NCI-H1417 treated with DMSO at 0.1 percent for 48 hours (cell line): ENCODE measurements at regions not wholly inside any gene's neighbourhood (a gene's known extent, or its start where the extent isn't known, plus 50 kb on each side); places are given as distances from the start of the nearest gene placed in this dataset.

ENCODE experiments used
- DNase-seq: peaks from one replicate; lab custom pipeline; 2025; lab: John Stamatoyannopoulos, UW

DNA sequence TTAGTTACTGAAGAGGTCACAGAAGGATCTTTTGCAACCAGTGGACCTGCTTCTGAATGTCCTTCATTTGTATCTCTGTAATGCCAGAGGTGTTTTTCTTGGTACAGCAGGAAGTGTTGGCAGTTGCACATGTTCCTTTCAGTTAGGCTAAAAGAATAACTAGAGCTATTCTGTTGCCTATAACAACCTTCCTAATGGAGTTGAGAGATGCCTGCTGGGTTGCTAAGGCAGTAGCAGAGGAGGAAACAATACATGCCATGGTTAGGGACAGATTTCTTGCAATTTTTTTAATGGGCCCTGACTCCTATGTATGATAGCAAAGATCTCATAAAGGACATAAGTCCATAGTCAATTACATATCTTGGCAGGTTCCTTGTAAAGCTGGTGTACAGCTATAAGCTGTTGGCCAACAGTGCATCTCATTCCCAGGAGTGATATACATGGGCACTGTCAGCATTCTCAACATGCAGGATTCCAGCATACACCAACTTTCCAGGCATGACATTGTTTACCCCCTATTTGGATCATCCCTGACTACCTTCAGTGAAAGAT, 556.6 kb downstream of the CCER1 start:
- DNase-seq: no peak

DNA sequence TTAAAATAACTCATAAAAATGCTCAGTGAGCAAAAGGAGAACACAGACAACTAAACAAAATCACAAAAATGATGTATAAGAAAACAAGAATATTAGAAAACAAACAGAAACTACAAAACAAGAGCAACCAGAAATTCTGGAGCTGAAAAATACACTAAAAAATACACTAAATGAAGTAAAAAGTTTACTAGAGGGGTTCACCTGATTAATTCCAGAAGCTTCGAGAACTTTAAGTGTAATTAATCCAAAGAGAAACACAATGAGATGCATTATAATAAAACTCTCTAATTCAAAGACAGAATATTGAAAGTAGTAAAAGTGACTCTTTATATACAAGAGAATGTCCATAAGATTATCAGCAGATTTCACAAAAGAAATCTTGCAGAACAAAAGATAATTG, 558.4 kb downstream of the CCER1 start:
- no peak for DNase-seq

DNA sequence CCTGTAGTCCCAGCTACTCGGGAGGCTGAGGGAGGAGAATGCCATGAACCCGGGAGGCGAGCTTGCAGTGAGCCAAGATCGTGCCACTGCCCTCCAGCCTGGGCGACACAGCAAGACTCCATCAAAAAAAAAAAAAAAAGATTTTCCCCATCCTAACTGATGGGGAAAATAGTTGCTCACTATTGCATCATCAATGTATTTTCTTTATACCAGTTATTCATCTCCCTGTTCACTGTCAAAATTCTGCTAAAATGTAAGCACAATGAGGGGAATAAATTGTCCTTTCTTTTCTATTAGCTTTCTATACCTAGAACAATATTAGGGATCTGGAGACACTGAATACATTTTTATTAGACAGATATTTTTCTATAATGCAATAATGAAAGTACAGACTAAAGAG, 561.3 kb downstream of the CCER1 start:
- no peak for DNase-seq

DNA sequence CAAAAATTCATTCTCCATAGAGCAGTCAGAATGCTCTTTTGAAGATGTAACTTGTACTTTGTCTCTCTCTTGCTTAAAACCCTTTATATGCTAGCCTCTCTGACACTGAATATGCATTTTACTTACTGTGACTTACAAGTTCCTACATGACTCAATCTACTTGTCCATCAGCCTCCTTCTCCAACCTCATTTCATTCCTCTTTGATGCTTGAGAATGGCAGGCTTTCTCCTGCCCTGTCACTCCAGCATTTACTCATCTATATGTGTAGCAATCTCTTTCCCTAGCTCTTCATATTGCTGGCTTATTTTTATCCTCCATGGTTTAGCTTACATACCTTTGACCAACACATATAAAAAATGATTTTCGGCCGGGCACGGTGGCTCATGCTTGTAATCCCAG, 561.9 kb downstream of the CCER1 start:
- DNase-seq: no peak

DNA sequence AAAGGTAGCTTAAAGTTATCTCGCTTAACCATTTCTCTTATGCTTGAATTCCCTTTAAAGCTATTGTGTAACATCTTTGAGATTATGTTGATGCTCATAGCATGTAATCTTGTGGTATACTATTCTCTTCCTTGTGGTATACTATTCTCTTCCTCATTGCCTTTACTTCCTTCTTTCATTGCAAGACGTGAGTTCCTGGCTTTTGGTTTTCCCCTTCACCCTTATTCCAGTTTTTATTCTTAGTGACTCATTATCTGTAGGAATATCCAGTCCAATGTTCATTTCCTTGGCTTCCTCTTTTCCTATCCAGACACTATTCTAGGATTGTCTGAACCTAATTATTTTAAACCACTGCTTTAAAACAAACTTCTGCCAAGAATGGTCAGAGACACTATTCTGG, 564.0 kb downstream of the CCER1 start:
- no peak for DNase-seq

DNA sequence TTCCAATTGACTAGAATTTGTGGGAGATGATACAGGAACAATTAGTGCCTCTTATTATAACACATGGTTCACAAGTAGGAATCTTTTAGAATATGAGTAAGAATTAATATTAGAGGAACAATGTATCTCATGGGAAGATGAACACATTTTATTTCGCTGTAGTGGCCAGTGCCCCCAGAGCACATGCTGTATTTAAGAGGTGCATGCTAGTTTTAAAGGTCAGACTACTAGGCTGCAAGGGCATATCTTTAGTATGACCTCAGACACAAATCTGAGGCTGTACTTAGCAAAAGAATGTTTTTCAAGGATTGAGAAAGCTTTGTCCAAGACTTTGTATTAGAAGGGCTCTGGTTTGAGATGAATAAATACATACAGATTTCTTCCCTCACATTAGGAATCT, 586.9 kb downstream of the CCER1 start:
- DNase-seq: no peak

DNA sequence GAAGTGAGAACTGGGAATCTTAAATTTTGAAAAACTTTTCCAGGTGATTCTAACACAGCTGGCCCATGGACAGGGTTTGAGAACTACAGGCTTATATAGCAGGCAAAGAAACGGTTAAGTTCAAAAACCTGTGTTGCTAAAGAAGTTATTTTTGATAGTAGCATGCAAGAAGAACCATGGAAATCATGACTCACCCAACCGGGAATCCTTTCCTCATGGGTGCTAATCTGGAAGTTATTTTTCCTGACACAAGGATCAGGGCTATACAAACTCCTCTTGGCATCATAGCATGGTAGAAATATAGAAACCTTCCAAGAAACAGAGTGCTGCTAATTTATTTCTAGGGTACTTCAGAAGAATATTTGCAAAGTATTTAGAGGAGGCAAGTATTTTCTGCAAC, 588.7 kb downstream of the CCER1 start:
- DNase-seq: no peak

DNA sequence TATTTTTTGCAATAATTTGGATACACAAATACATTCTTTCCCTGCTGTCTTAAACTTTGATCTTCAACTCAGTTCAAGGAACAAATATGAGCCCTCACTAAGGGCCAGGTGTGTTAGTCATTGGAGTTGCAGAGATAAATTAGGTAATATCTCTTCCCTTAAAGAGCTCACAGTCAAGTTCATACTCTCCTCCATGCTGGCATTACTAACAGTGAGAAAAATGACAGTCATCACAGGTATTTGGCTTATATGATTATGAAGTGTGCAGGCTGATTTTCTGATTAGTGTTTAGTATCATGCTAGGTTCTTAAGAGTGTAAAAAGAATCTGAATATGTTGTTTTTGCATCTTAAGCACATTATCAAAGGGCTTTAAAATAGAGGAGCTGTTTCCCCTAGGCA, 594.7 kb downstream of the CCER1 start:
- DNase-seq: no peak

DNA sequence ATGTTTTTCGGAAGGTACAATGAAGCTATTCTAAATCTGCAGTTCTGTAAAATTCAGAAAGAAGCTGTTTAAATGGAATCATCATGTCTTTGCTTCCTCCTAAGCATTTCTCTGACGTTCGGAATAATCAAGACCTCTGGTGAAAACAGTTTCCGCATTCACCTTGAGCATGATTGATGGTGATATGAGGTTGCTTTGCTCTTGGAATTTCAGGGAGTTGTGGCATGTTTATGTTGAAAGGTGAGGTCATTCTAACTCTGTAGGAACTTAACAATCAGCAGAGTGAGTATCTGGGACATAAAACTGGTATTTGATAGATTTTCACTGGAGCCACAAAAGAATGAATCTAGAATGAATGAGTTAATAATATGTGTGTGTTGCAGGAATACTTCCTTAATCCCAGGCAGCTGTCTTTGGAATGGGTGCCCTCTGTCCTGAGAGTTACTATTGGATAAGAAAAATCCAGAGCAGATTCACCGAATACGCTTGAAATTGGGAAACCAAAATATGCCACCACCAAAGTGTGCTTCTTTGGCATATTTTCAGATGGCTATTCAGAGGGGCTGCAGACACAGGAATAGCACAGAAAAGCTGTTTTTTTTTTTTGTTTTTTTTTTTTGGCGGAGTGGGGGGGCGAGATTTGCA, 599.1 kb downstream of the CCER1 start:
- no peak for DNase-seq

DNA sequence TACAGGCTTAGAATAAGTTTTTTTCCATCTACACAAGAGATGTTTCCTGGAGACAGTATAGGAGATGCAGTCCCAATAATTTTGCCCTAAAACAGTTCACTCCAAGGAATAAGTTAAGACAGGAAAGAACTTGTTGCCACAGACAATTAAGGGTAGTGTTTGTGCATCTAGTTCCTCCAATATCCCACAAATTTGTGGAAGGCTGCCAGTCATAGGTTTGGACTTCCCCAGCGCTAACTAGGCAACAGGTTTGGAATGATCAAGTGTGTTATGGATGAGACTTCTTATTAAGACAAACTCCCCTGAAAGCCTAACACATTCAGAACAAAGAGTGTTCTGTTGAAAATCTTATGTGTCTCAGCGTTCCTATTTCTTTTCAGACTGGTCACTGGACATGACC, 611.0 kb downstream of the CCER1 start:
- no peak for DNase-seq

DNA sequence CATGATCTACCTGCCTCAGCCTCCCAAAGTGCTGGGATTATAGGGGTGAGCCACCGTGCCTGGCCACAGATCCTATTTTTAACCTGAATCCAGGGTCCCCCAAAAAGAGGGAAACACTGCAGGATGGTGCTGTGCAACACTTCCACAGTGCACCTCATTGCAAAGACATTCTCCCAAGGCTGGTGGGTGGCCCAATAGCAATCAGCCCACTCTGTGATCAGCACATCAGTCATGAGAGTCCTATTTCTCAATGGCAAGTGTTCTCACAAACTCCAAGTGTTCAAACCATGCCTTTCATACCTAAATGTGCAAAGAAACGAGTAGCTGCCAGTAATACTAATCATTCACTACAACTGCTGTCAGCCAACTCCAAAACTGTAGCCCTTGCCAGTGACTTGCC, 612.9 kb downstream of the CCER1 start:
- no peak for DNase-seq

DNA sequence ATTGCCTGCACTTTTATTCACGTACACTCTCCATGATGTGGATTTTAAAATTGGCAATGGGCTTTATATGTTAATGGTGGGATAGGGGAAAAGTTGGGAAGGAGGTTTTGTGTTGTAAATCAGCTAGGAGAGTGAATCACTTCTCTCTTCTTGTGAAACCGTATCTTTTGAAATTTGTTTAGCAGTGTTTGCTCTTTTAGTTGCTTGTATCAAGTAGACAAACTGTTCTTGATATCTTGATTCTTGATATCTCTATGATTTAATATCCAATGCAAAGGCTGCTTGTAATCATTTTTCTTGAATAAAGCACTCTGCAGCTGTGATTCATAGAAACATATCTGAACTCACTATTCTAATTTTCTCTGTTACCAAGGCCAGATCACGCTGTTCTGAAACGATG, 615.1 kb downstream of the CCER1 start:
- no peak for DNase-seq

DNA sequence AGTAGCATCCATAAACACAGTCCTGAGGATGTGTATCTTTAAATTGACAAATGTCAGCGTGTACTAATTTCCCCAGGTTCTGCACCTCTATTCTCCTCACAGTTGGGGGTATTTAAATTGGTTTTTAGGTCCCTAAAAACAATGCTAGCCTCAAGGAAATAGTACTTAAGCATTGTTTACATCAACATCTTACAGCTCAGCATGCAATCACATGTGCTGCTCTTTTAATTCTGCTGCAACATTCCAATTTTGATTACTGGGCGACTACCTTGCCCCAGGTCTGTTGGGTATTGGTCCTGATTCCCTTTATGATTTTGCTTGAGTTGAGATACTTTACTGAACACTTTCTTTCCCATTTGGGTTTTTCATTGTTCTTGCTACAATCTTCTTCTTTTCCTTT, 616.6 kb downstream of the CCER1 start:
- no peak for DNase-seq

DNA sequence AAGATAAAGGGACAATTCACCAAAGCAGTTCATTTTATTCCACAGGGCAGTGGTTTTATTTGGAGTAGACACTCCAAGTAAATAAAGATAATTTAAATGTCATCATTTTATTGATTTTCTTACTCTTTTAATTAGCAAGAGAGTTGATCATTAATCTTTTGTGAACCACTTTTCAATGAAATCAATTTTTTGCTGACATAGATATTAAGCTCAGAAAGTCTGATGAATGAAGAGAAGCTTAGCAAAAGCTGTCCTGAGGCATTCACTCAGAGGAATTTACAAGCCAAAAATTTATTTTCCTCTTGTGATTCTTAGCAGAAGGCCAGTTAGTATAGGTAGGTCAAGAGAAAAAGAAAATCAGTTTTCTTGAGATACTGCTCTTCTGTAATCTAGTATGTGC, 618.0 kb downstream of the CCER1 start:
- no peak for DNase-seq

DNA sequence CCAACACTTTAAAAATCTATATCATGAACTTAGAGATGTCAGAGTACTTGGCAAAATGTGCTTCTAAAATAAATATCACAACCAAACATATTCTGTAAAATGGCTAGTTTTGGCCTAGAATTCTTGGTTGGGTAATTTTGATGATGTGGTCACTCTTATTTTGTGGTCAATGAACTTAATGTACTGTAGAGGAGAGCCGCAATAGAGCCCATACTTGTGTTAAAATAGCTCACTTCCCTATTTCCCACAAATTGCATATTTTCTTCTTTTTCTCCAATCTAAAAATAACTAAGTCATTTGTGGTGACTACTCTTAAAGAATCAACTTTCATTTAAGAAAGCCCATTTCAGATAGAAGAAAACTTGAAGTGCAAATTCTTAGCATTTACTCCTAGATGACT, 619.4 kb downstream of the CCER1 start:
- DNase-seq: no peak

DNA sequence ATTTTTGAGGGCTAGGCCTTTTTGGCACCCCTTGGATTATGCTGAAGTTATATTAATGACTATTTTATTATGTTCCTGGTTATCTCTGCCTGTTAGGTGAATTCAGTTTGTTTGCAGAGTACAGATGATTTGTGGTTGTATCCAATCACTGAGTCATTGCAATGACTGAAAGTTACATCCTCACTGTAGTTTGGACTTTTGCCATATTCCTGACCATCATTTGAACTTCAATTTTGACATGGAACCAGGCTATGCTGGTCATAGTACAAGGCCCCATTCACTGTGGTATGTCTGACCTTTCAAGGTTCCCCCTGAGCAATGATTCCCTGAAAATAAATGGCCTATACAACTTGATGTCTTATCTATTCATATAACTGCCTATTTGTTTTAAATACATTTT, 621.0 kb downstream of the CCER1 start:
- DNase-seq: no peak

DNA sequence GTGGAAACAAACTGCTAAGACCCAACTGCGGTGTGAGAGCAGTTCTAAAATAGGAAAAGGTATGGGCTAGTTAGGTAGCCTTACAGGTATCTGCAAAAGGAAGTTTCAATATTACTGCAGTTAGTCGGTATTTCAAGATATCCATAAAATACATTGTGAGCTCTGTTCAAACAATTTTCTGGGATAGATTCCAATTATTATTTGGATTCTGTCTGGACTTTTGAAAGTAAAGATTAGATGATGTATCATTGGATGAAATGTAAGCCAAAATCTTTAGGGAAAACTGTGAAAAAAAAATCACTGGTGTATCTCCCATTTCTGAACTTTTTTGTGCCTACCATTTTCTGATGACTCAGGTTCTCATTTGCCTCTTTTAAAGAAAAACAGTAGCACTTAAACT, 621.6 kb downstream of the CCER1 start:
- DNase-seq: no peak

DNA sequence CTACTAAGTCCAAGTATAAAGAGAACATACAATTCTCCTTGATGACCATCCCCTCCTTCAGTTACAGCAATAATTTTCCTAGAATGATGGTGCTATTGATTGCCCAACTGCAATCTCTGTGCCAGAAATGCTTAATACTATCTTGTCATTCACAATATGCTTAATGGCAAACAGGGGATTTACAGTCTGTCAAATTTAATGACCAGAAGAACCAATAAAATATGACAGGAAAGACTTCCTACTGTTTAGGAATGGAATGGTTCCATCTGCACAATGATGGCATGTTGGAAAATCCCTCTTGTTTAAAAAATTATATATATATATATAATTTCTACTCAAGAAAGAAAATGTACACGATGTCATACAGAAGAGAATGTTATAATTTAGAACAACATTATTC, 623.2 kb downstream of the CCER1 start:
- DNase-seq: no peak

DNA sequence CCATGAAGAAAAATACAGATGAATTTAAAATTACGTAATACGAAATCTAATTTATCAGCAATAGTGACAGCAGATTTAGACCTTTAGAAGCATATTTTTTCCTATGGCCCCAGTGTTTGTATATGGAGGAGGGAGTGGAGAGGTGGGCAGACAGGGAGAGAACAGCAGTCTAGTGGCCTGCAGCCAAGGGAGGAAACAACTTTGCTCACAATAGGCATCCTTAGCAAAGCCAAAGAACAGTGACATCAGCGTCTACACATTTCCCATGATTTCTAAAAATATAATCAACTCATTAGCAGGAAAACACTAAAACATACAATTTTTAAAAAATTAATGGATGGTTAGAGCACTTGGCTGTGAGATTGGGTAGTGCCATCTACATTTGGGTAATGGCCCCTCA, 622.6 kb upstream of the ATP2B1 start:
- no peak for DNase-seq

DNA sequence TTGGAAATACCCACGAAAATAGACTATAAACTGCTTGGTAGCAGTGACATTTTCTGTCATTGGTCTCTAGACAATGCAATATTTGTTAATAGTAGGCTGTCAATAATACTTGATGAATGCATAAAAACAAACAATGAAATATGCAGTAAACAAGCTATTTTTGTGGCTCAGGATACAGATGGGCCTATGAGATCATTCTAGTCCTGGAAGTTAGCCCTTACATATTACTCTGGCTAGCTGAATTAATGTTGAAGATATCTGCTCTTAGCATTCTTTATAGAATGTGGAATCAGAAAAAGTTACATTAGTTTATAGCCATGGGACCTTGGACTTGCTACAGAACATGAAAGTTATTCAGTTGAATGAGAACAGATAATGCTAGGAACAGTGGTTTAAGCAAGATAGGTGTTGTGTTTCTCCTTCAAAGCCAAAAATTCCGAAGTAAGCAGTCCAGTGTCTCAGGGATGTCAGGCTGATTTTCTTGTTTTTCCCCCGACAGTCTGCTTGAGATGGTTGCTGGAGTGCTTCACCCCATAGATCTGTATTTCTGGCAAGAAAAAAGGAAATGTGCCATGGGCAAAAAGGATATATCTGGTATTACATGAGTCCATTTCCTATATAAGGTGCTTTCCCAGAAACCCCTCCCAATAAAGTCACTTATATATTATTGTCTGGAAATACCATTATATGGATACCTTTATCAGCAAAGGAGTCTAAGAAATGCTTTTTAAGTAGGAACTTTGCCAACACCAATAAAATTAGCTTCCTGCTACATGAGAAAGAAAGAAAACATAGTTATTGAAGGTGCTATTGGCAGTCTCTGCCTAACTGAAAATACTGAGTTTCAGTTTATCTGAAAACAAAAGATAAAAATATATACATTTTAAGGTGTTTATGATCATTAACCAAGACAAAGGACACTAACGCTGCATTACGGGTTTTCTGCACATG, 619.4 kb upstream of the ATP2B1 start:
- DNase-seq: no peak

DNA sequence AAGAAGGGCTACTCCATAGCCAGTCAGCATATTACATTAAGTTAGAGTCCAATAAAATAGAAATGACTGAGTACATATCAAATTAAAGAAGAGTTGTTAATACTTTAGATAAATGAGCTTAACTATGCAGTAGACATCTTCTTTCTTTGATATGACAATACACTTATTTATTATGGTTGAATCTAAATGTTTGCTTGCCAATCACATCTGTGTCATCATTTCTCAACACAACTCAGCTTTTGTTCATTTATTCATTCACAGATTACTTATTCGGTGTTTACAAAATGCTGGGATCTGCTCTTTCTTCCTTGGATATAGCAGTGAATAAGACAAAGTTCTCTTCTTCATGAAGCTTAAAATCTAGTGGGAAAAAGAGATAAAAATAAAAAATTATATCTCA, 614.6 kb upstream of the ATP2B1 start:
- no peak for DNase-seq

DNA sequence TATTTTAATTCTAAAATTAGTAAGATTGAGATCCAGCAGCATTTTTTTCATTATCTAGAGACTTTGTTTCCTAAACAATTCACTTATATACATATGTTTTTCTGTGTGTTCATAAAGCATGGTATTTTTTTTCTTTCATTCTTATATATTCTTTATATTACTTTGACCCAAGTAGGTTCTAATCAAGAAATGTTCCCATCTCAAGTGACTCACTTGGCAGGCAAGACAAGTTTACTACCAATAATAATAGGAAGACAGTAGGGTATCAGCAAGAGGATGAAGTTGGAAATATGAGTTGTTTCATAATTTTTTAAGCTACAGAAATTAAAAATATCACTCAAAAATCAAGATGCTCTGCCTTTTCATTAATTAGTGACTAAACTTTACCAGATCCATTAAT, 613.4 kb upstream of the ATP2B1 start:
- DNase-seq: no peak

DNA sequence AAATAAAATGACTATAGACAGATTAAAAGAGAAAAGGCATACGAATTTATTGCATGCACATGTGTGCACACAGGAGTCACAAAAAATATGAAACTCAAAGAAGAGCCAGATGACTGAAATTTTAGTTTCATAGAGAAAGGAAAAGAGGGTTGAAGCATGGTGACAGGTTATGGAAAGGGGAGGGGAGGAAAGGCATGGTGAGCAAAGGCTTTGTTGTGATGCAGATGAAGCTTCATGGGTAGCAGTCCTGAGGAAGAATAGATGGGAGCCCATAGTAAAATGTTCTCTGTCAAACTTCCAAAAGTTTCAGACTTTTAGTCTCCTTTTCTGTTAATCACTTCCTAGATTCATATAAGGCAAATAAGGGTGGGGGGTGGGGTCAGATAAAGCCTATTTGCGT, 612.7 kb upstream of the ATP2B1 start:
- no peak for DNase-seq
